NB4 (cell line): ENCODE measurements at regions not wholly inside any gene's neighbourhood (a gene's known extent, or its start where the extent isn't known, plus 50 kb on each side); places are given as distances from the start of the nearest gene placed in this dataset.

ENCODE experiments used
- DNase-seq: peaks from one replicate; pipeline ENCODE4 v3.0.0; 2010; ENCODE audit warnings: low read depth
- H3K4me3 ChIP-seq: one replicate; pipeline ENCODE4 v1.5.1; 2011; ENCODE audit warnings: mild to moderate bottlenecking, low read depth, low read length, moderate library complexity
- MAX ChIP-seq: IDR thresholded peaks from 2 replicates; pipeline ENCODE4 v1.6.1; 2011; ENCODE audit warnings: low read depth, low read length
- MYC ChIP-seq: IDR thresholded peaks from 2 replicates; pipeline ENCODE4 v1.6.1; 2011; ENCODE audit warnings: low read depth, low read length
- POLR2A ChIP-seq: IDR thresholded peaks from 2 replicates; pipeline ENCODE4 v1.6.1; 2011; ENCODE audit warnings: mild to moderate bottlenecking; ENCODE audit not compliant: insufficient read length; ENCODE audit errors: extremely low read depth
- TF ChIP-seq, protein P1 (sequence below): IDR thresholded peaks from one replicate; pipeline ENCODE4 v1.5.1; 2012; ENCODE audit warnings: low read depth, low read length

DNA sequence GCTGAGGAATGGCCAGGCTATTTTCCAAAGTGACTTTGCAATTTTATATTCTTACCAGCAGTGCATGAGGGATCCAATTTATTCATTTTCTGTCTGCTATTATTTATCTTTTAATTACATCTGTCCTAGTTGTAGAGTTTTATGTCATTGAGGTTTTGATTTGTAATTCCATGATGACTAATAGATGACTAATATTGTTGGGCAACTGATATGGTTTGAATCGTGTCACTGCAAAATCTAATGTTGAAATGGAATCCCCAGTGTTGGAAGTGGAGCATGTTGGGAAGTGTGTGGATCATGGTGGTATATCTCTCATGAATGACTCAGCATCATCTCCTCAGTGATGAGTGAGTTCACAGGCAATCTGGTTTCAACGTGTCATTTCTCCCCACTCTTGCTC, 201.5 kb downstream of the TBX22 start:
- TF ChIP-seq POLR2A (no peak), MYC (no peak), MAX (no peak)
- peak; percentile 1 for DNase-seq

DNA sequence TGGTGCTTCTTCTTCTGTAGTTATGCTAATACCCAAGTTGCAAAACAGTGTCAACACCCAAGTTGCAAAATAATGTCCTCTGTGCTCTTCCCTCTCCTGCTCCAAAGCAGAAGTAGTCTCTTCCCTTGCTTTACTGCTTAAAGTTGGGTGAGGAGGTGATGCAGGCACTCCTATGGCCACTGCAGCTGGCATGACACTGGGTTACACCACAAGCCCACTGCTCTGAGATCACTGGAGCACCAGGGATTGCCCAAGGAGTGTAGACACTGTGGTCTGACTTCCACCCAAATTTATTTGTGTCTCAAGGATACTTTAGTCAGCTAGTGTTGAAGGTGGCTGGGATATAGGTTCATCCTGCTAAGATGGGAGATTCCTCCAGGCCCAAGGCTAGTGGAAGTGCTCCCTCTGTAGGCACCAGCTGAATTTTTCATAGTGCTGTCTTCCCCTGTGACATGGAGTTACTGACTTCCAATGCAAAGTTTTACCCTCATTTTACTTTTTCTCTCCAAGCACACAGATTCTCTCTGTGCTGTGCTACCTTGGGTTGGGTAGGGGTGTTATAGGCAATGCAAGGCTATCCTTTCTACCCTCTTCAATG, 196.2 kb upstream of the TENT5D start:
- peak; percentile 14 for DNase-seq
- TF ChIP-seq MAX: no peak

More for the DNA sequence above, 201.5 kb downstream of the TBX22 start:
- H3K4me3 ChIP-seq: no peak overlapping the region

DNA sequence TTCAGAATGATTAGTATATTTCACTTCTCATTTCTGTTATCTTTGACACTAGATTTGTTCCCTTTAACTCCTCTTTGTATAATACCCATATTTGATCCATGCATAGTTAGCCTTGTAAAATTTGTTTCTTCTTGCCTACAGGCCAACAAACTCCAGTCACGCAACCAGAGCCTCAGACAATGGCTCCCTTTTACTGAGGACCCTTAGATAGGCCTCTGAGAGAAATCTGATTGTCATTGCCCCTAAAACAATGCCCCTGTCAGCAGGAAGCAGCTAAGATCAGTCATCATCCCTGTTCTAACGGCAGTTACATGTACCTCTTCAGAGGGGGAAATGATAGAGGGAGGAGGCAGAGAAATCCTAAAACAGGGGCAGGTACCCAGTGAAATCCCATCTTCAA, 190.6 kb upstream of the TENT5D start:
- no peak overlapping the region for H3K4me3 ChIP-seq
- no peak for DNase-seq
- TF ChIP-seq MYC (no peak), POLR2A (no peak), MAX (no peak)
- TF ChIP-seq, protein P1, sequence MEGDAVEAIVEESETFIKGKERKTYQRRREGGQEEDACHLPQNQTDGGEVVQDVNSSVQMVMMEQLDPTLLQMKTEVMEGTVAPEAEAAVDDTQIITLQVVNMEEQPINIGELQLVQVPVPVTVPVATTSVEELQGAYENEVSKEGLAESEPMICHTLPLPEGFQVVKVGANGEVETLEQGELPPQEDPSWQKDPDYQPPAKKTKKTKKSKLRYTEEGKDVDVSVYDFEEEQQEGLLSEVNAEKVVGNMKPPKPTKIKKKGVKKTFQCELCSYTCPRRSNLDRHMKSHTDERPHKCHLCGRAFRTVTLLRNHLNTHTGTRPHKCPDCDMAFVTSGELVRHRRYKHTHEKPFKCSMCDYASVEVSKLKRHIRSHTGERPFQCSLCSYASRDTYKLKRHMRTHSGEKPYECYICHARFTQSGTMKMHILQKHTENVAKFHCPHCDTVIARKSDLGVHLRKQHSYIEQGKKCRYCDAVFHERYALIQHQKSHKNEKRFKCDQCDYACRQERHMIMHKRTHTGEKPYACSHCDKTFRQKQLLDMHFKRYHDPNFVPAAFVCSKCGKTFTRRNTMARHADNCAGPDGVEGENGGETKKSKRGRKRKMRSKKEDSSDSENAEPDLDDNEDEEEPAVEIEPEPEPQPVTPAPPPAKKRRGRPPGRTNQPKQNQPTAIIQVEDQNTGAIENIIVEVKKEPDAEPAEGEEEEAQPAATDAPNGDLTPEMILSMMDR: no peak

More for the DNA sequence above, 196.2 kb upstream of the TENT5D start:
- no peak overlapping the region for H3K4me3 ChIP-seq

DNA sequence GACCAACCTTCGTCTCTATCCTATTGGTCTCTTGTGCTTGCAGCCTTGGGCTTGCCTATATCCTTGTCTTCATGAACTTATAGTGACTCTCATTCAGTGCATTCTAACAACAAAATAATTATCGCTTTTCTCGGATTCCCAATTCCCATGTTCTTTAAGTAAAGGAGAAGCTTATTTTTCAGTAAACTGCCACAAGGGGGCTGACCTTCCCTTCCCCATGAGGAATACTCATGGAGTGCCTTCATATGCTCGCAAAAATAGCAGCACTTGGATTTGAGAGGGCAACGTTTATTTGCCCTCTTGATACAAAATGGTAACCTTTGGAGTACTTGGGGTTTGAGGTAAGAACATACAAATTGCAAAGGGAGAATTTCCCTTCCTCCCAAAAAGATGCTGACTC, 183.2 kb upstream of the TENT5D start:
- no peak overlapping the region for H3K4me3 ChIP-seq
- no peak for DNase-seq
- TF ChIP-seq, protein P1: no peak
- TF ChIP-seq MYC (no peak), POLR2A (no peak), MAX (no peak)

DNA sequence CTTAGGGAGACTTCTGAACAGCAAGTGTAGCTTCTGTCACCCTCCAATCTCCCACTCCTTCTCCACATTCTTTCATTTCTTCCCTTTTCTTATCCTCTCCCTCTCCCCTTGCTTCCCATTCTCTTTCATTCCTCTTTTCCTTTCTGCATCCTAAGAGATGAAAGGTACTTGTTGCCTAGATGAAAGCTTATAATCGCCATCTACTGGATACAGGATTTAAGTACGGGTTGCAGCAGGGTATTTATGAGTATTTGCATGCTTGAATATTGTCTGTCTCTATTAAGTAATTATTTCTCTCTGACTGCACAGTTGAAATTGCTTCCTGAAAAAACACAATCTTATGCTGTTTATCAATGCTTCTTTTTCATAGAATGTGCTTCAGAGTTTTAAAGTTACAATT, 174.0 kb upstream of the TENT5D start:
- TF ChIP-seq MAX (no peak), POLR2A (no peak), MYC (no peak)
- TF ChIP-seq, protein P1: no peak
- H3K4me3 ChIP-seq: no peak overlapping the region
- no peak for DNase-seq

GRCh38 chrX:80266287-80266686, 154.0 kb upstream of the TENT5D start:
- DNase-seq: no peak
- TF ChIP-seq MYC (no peak), MAX (no peak), POLR2A (no peak)
- TF ChIP-seq, protein P1: no peak
- no peak overlapping the region for H3K4me3 ChIP-seq
